ENCODE measurements at regions not wholly inside any gene's neighbourhood (a gene's known extent, or its start where the extent isn't known, plus 50 kb on each side); places are given as distances from the start of the nearest gene placed in this dataset.

GRCh38 chr5:92544036-92544435 lies 1037.0 kb downstream of the NR2F1-AS1 start:
- TF ChIP-seq CTCF (IDR thresholded peaks at IDR 0.05; ENCODE audit: low read length), result no peak
- no peak for TF ChIP-seq EZH2 (IDR thresholded peaks at IDR 0.05; ENCODE audit: borderline replicate concordance, low read length)

Measured in OCI-LY1 (cell line).